Fibroblast of the aortic adventitia (primary cell): ENCODE measurements at regions not wholly inside any gene's neighbourhood (a gene's known extent, or its start where the extent isn't known, plus 50 kb on each side); places are given as distances from the start of the nearest gene placed in this dataset.
A peak's percentile ranks its signal among the peaks of the same experiment; 100 is the strongest.

Experiments
- DNase-seq: peaks from one replicate; pipeline ENCODE4 v3.0.0-alpha.2; 2010; ENCODE audit warnings: low read depth
- H3K4me3 ChIP-seq: 2 replicates; pipeline ENCODE4 v1.5.1; 2011; ENCODE audit warnings: low read depth, mild to moderate bottlenecking, control low read depth, low read length, moderate library complexity
- TF ChIP-seq, protein P1 (sequence below): IDR thresholded peaks from 2 replicates; pipeline ENCODE4 v1.5.1; 2011; ENCODE audit warnings: mild to moderate bottlenecking, low read length, control low read depth, inconsistent platforms; ENCODE audit not compliant: insufficient read depth

DNA sequence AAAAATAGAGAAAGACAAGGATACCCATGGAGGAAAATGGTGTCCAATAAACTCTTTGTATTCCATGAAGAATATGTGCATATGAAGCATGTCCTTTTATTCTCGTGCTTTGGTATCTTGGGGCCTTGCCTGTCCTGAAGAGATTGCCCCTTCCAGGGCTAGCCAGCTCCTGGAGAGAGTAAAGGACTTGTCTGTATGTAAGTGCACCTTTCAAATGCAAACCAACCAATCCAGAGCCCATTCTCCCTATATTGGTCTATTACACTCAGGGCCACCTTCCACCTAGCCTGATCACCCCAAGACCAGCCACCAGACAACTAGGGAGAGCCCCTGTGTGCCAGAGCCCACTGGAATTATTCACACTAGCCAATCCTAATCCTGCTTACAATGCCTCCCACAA, 221.6 kb downstream of the CD83 start:
- no peak overlapping the region for H3K4me3 ChIP-seq
- TF ChIP-seq, protein P1, sequence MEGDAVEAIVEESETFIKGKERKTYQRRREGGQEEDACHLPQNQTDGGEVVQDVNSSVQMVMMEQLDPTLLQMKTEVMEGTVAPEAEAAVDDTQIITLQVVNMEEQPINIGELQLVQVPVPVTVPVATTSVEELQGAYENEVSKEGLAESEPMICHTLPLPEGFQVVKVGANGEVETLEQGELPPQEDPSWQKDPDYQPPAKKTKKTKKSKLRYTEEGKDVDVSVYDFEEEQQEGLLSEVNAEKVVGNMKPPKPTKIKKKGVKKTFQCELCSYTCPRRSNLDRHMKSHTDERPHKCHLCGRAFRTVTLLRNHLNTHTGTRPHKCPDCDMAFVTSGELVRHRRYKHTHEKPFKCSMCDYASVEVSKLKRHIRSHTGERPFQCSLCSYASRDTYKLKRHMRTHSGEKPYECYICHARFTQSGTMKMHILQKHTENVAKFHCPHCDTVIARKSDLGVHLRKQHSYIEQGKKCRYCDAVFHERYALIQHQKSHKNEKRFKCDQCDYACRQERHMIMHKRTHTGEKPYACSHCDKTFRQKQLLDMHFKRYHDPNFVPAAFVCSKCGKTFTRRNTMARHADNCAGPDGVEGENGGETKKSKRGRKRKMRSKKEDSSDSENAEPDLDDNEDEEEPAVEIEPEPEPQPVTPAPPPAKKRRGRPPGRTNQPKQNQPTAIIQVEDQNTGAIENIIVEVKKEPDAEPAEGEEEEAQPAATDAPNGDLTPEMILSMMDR: no peak

DNA sequence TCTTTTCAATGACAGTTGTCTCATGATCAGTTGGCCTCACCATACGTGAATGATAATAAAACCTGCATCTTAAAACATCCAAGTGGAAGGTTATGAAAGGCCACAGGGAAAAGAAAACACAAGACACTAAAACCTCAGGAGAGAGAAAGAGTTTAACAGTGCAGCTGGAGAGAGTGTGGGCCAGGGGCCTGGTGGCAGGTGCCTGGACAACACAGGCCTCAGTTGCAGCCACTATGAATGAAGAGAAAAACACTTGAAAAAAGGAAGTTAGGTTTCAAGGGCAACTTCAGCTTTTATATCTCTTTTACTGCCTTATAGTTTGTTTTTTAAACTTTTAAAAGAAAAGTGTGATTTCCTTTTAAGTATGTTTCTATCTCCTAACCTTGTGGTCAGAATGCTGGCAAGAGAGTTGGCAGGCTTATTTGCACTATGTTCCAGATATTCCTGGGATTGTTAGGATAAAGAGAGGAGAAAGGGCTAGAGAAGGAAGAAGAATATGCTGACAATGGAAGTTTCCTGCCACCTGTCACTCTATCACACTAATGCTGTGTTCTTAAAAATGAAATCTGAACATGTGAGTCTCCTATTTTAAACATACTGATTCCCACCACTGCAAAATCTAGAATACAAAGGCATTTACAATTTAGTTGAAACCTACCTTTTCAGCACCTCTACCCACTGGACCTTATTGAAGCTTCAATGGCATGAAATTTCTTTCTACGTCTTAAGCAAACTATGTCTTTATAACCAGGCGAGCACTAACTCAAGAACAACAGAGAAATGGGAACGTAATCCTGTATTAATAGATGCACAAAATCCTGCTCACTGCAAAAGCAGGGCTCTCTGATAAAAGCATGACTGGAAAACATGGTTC, 222.4 kb downstream of the CD83 start:
- no peak overlapping the region for H3K4me3 ChIP-seq
- peak; percentile 49 for DNase-seq
- TF ChIP-seq, protein P1: no peak

More for the DNA sequence above, 221.6 kb downstream of the CD83 start:
- no peak for DNase-seq

DNA sequence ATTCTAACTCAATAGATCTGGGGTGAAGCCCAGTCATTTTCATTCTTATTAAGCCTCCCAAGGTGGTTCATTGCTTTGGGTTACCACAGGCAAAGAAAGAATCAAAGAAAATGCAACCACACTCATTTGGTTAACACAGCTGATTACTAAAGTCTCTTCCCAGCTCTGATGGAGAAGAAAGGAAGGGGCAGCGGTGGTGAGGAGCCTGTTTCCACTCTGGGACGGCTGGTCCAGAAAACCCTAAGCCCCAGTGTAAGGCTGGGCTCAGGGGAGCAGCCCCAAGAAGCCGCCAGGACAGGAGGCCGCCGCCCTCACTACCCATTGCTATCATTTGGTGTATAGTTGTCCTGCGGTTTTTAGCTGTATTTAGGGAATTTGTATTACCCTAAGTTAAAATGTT, 226.9 kb downstream of the CD83 start:
- TF ChIP-seq, protein P1: no peak
- no peak overlapping the region for H3K4me3 ChIP-seq
- DNase-seq: no peak

DNA sequence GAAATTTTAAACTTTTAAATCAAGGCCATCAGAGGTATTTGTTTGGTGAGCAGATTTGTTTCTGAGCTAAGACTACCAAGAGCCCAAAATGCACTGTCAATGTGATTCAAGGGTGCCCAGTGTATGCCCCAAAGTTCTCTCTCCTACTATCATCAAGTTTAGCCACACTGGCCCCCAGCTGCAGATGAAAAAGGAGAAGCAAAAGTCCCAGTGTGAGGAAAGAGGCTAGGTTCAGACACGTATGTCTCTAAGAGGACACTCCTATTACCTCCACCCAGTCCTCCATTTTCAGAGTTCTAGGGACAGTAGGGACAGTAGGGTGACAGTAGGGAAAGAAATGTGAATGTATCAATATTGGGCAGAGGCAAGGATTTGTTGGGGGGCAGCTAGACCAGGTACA, 230.8 kb downstream of the CD83 start:
- DNase-seq: no peak
- TF ChIP-seq, protein P1: no peak
- no peak overlapping the region for H3K4me3 ChIP-seq

DNA sequence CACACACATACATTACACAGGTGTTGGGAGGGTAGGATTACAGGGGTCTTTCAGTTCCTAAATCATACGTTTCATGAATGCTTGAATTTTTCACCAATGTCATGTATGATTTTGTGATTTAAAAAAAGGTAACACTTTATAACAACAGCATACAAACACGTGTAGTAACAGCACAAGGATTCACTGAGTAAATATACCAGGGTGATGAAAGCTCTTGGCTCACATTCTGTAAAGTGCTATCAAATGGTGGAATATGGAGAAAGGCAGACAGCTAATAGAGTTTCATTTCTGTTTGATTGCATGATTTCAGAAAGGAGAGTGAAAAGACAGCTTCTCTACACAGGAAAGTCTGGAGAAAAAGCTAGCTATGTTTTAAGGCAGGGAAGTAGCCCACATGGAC, 231.9 kb downstream of the CD83 start:
- TF ChIP-seq, protein P1: no peak
- no peak overlapping the region for H3K4me3 ChIP-seq
- DNase-seq: no peak

DNA sequence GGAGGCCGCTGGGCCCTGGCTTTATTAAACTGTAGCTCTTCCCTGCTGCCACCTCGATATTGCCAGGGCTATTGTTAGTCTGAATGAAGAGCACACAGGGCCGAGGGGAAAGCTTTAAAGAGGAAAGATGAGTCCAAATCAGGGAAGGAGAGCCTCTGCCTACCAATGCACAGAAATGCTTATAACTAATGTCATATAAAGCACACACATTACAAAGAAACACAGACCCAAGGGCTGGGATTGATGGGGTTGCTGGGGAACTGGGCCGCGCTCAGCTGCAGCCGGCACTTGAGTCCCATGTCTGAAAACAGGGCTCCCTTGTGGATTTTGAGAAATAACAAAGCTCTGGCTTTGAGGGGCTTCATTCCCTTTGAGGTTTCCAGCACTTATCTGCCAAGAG, 232.6 kb downstream of the CD83 start:
- TF ChIP-seq, protein P1: no peak
- DNase-seq: no peak
- H3K4me3 ChIP-seq: no peak overlapping the region
